IMR-90 (cell line): ENCODE measurements at regions not wholly inside any gene's neighbourhood (a gene's known extent, or its start where the extent isn't known, plus 50 kb on each side); places are given as distances from the start of the nearest gene placed in this dataset.

Experiments
- ATAC-seq: fragments of 200-7000 bp; cut with Tn5 transposase; 2 replicates; pipeline ENCODE4 v1.9.1; 2020; ENCODE audit warnings: low read depth, mild to moderate bottlenecking, moderate library complexity
- BruUV-seq: library from RNA; stranded (reverse); fragments of 400-500 nt; replicated peaks from 2 replicates; lab custom pipeline; 2021; lab: Mats Ljungman, UMichigan
- CTCF ChIA-PET: fragments of 300-600 bp; formaldehyde crosslinking; extraction: SDS; loops from one replicate; lab custom pipeline; 2021; ENCODE audit warnings: antibody characterized with exemption; lab: Yijun Ruan, JAX
- POLR2A ChIA-PET: fragments of 300-600 bp; sonication (Branson Sonifier 250); formaldehyde crosslinking; loops from one replicate; lab custom pipeline; 2022; ENCODE audit warnings: antibody characterized with exemption; ENCODE audit not compliant: unreplicated experiment; lab: Charles Lee
- DNase-seq: peaks from one replicate; pipeline ENCODE4 v3.0.0; 2013
- H2AFZ ChIP-seq: replicated peaks from 2 replicates; pipeline ENCODE3; 2013; ENCODE audit warnings: low read length, mild to moderate bottlenecking; ENCODE audit not compliant: poor library complexity
- H2AK5ac ChIP-seq: 2 replicates; pipeline ENCODE4 v1.6.1; 2013; ENCODE audit warnings: low read depth, low read length, inconsistent platforms
- H2AK9ac ChIP-seq: replicated peaks from 2 replicates; pipeline ENCODE3; 2013; ENCODE audit warnings: mild to moderate bottlenecking, low read depth, low read length, moderate library complexity; ENCODE audit not compliant: poor library complexity
- H2BK120ac ChIP-seq: 2 replicates; pipeline ENCODE4 v1.6.1; 2013; ENCODE audit warnings: low read depth, low read length, inconsistent platforms
- H2BK15ac ChIP-seq: 3 replicates; pipeline ENCODE4 v1.6.1; 2013; ENCODE audit warnings: low read depth, low read length, inconsistent platforms
- H2BK20ac ChIP-seq: 2 replicates; pipeline ENCODE4 v1.6.1; 2013; ENCODE audit warnings: low read depth, mild to moderate bottlenecking, inconsistent platforms, low read length, moderate library complexity
- H2BK5ac ChIP-seq: 2 replicates; pipeline ENCODE4 v1.6.1; 2013; ENCODE audit warnings: mild to moderate bottlenecking, low read depth, low read length, inconsistent platforms; ENCODE audit not compliant: poor library complexity, severe bottlenecking
- H3K14ac ChIP-seq: replicated peaks from 2 replicates; pipeline ENCODE4 v1.6.1; 2013; ENCODE audit warnings: low read depth, low read length, inconsistent platforms
- H3K18ac ChIP-seq: 2 replicates; pipeline ENCODE4 v1.6.1; 2013; ENCODE audit warnings: low read depth, low read length, control low read depth
- H3K23ac ChIP-seq: 2 replicates; pipeline ENCODE4 v1.6.1; 2013; ENCODE audit warnings: low read depth, low read length, inconsistent platforms
- H3K27ac ChIP-seq: 2 replicates; pipeline ENCODE4 v1.5.1; 2013; ENCODE audit warnings: mild to moderate bottlenecking, control low read depth, low read length; ENCODE audit not compliant: insufficient read depth
- H3K27me3 ChIP-seq: 2 replicates; pipeline ENCODE4 v1.6.1; 2013; ENCODE audit warnings: low read length; ENCODE audit not compliant: control insufficient read depth, insufficient read depth
- H3K36me3 ChIP-seq: 2 replicates; pipeline ENCODE4 v1.6.1; 2013; ENCODE audit warnings: low read length, mixed read lengths; ENCODE audit not compliant: control insufficient read depth, insufficient read depth
- H3K4ac ChIP-seq: 2 replicates; pipeline ENCODE4 v1.6.1; 2013; ENCODE audit warnings: low read depth, low read length, inconsistent platforms
- H3K4me1 ChIP-seq: 2 replicates; pipeline ENCODE4 v1.6.1; 2013; ENCODE audit warnings: low read length, mixed read lengths; ENCODE audit not compliant: control insufficient read depth, insufficient read depth
- H3K4me2 ChIP-seq: 2 replicates; pipeline ENCODE4 v1.6.1; 2013; ENCODE audit warnings: low read depth, mild to moderate bottlenecking, control low read depth, low read length, moderate library complexity
- H3K4me3 ChIP-seq: 2 replicates; pipeline ENCODE4 v1.5.1; 2013; ENCODE audit warnings: low read depth, mild to moderate bottlenecking, control low read depth, low read length, moderate library complexity; ENCODE audit not compliant: insufficient read depth
- H3K56ac ChIP-seq: 2 replicates; pipeline ENCODE4 v1.6.1; 2013; ENCODE audit warnings: low read length, inconsistent platforms; ENCODE audit not compliant: insufficient read depth; ENCODE audit errors: extremely low read depth
- H3K79me1 ChIP-seq, 2 experiments: 2 replicates each; pipeline ENCODE4 v1.6.1; 2013; ENCODE audit warnings: low read length in 2 of 2, inconsistent platforms in 1 of 2, low read depth in 1 of 2
- H3K9ac ChIP-seq: 2 replicates; pipeline ENCODE4 v1.6.1; 2013; ENCODE audit warnings: low read depth, low read length, control low read depth
- H3K9me1 ChIP-seq: 2 replicates; pipeline ENCODE4 v1.6.1; 2013; ENCODE audit warnings: low read length, inconsistent platforms; ENCODE audit not compliant: insufficient read depth
- H3K9me3 ChIP-seq: 2 replicates; pipeline ENCODE4 v1.6.1; 2013; ENCODE audit warnings: low read length; ENCODE audit not compliant: control insufficient read depth, insufficient read depth
- H4K20me1 ChIP-seq: 2 replicates; pipeline ENCODE4 v1.6.1; 2013; ENCODE audit warnings: low read length, inconsistent platforms; ENCODE audit not compliant: insufficient read depth
- H4K5ac ChIP-seq: 2 replicates; pipeline ENCODE4 v1.6.1; 2013; ENCODE audit warnings: mild to moderate bottlenecking, low read depth, low read length, control low read depth
- H4K8ac ChIP-seq, 2 experiments: 2 replicates each; pipeline ENCODE4 v1.6.1; 2013; ENCODE audit warnings: low read depth in 2 of 2, low read length in 2 of 2, control low read depth in 1 of 2, inconsistent platforms in 1 of 2
- H4K91ac ChIP-seq: 2 replicates; pipeline ENCODE4 v1.6.1; 2013; ENCODE audit warnings: low read depth, low read length, inconsistent platforms; ENCODE audit not compliant: insufficient read depth
- BHLHE40 ChIP-seq: fragments of 150-350 bp; IDR thresholded peaks from 2 replicates; pipeline ENCODE4 v1.6.1; 2016; ENCODE audit warnings: mild to moderate bottlenecking, low read depth, low read length
- CEBPB ChIP-seq: IDR thresholded peaks from 2 replicates; pipeline ENCODE4 v1.6.1; 2012; ENCODE audit warnings: low read depth, low read length, improper control_type of control experiment
- CHD1 ChIP-seq: IDR thresholded peaks from 2 replicates; pipeline ENCODE4 v1.6.1; 2012; ENCODE audit warnings: low read depth, low read length, improper control_type of control experiment
- ELK1 ChIP-seq: fragments of 150-350 bp; IDR thresholded peaks from 2 replicates; pipeline ENCODE4 v1.6.1; 2016; ENCODE audit warnings: low read depth, mild to moderate bottlenecking, low read length, moderate library complexity, borderline replicate concordance
- FOS ChIP-seq: fragments of 150-350 bp; IDR thresholded peaks from 2 replicates; pipeline ENCODE4 v1.6.1; 2016; ENCODE audit warnings: low read depth, low read length
- MAFK ChIP-seq: IDR thresholded peaks from 2 replicates; pipeline ENCODE4 v1.6.1; 2012; ENCODE audit warnings: low read depth, low read length, improper control_type of control experiment
- MAZ ChIP-seq: IDR thresholded peaks from 2 replicates; pipeline ENCODE4 v1.6.1; 2012; ENCODE audit warnings: low read depth, mild to moderate bottlenecking, low read length, improper control_type of control experiment, moderate library complexity, borderline replicate concordance
- MXI1 ChIP-seq: IDR thresholded peaks from 2 replicates; pipeline ENCODE4 v1.6.1; 2012; ENCODE audit warnings: low read depth, mild to moderate bottlenecking, low read length, moderate library complexity, borderline replicate concordance
- NFE2L2 ChIP-seq: fragments of 150-350 bp; IDR thresholded peaks from 2 replicates; pipeline ENCODE4 v1.6.1; 2016; ENCODE audit warnings: low read depth, mild to moderate bottlenecking, low read length
- POLR2A ChIP-seq: IDR thresholded peaks from 2 replicates; pipeline ENCODE4 v1.6.1; 2012; ENCODE audit warnings: mild to moderate bottlenecking, low read depth, low read length
- RAD21 ChIP-seq: IDR thresholded peaks from 2 replicates; pipeline ENCODE4 v1.6.1; 2012; ENCODE audit warnings: low read length, improper control_type of control experiment
- RCOR1 ChIP-seq: IDR thresholded peaks from 2 replicates; pipeline ENCODE4 v1.6.1; 2012; ENCODE audit warnings: mild to moderate bottlenecking, low read length, improper control_type of control experiment; ENCODE audit not compliant: insufficient replicate concordance
- RFX5 ChIP-seq: IDR thresholded peaks from 2 replicates; pipeline ENCODE4 v1.8.0; 2012; ENCODE audit warnings: low read depth, mild to moderate bottlenecking, low read length, moderate library complexity
- SMC3 ChIP-seq: fragments of 150-350 bp; IDR thresholded peaks from 2 replicates; pipeline ENCODE4 v1.6.1; 2016; ENCODE audit warnings: low read depth, mild to moderate bottlenecking, antibody characterized with exemption, low read length, moderate library complexity
- USF2 ChIP-seq: fragments of 150-350 bp; IDR thresholded peaks from 2 replicates; pipeline ENCODE4 v1.6.1; 2017; ENCODE audit warnings: mild to moderate bottlenecking, antibody characterized with exemption, low read length, low read depth
- whole genome bisulfite sequencing, 2 experiments: methylation state at CpG; one replicate each; pipeline versions ENCODE4 v1.1.5 to v1.1.7; 2013; ENCODE audit warnings: missing lambda C conversion rate in 2 of 2; ENCODE audit not compliant: insufficient read length in 1 of 2; ENCODE audit errors: extremely low coverage in 2 of 2; 5-methylcytosine and 5-hydroxymethylcytosine counted together
- dilution Hi-C: fragments of 300-500 bp; cut with HindIII; formaldehyde crosslinking; loops from one replicate; pipeline ENCODE4 v1.14.3; 2018; ENCODE audit warnings: low sequenced_read_pairs; ENCODE audit not compliant: unreplicated experiment
- in situ Hi-C: fragments of 300-500 bp; cut with MboI; formaldehyde crosslinking; loops from 3 replicates; pipeline ENCODE4 v1.14.3; 2019; ENCODE audit warnings: low sequenced_read_pairs, inconsistent platforms, mixed read lengths
- intact Hi-C: fragments of 100-400 bp; cut with micrococcal nuclease; formaldehyde crosslinking; loops from 2 replicates; pipeline ENCODE4 v1.10.0; 2022
- TF ChIP-seq, protein P1 (sequence below): conservative IDR thresholded peaks from 2 replicates; pipeline ENCODE4 v1.5.1; 2012; ENCODE audit warnings: mild to moderate bottlenecking, low read depth, low read length, improper control_type of control experiment

DNA sequence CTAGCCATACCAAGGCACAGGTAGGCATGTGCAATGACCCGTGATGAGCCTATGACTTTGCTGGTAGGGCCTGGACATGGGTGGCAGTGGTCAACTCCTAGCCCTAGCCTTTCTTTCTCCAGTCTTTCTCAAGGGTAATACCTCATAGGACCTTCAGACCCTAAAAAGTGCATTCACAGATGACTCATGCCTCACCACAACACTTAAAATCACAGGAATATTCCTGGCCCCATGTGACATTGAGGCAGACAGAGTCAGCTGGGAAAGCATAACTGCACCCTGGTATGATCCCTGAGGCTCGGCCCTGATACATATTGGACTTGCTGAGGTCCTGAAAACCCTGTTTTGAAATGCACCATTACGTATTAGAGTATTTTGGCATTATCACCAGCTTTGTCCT is 449.5 kb downstream of the HINT1 start:
- peaks cover 8% of the 10 kb centered on the region for H3K9me3 ChIP-seq
- no peak overlapping the region for H2AK9ac ChIP-seq
- DNase-seq (no peak), ATAC-seq (no peak)
- no peak overlapping the region for H3K9ac ChIP-seq
- H3K4me3 ChIP-seq = no peak overlapping the region
- no peak overlapping the region for H4K8ac ChIP-seq
- no peak overlapping the region for H3K18ac ChIP-seq
- no peak overlapping the region for H3K56ac ChIP-seq
- no peaks in the 10 kb centered on the region for H4K20me1 ChIP-seq
- H2BK20ac ChIP-seq = no peak overlapping the region
- H3K36me3 ChIP-seq = no peaks in the 10 kb centered on the region
- WGBS, 2 experiments = no CpG with 5 or more reads among the region's 3 CpGs
- ChIA-PET CTCF (no interaction called here), POLR2A (no interaction called here)
- H2AFZ ChIP-seq = no peak overlapping the region
- H3K4me1 ChIP-seq = no peaks in the 10 kb centered on the region
- H2BK5ac ChIP-seq = no peak overlapping the region
- no peak overlapping the region for H4K91ac ChIP-seq
- intact Hi-C loops = no loop called here
- no peak overlapping the region for H3K4me2 ChIP-seq
- BruUV-seq = no TSS peak
- H2BK15ac ChIP-seq = no peak overlapping the region
- no peaks in the 10 kb centered on the region for H3K79me1 ChIP-seq
- H2AK5ac ChIP-seq = no peak overlapping the region
- H3K23ac ChIP-seq = no peak overlapping the region
- dilution Hi-C loops = no loop called here
- no peak overlapping the region for H3K27ac ChIP-seq
- H3K14ac ChIP-seq = no peak overlapping the region
- no peaks in the 10 kb centered on the region for H3K27me3 ChIP-seq
- in situ Hi-C loops = no loop called here
- no peak overlapping the region for H4K5ac ChIP-seq
- no peak overlapping the region for H2BK120ac ChIP-seq
- TF ChIP-seq POLR2A (no peak), MAFK (no peak), SMC3 (no peak), RAD21 (no peak), CEBPB (no peak), FOS (no peak), MAZ (no peak), ELK1 (no peak), CHD1 (no peak), RFX5 (no peak), BHLHE40 (no peak), RCOR1 (no peak), NFE2L2 (no peak), MXI1 (no peak), USF2 (no peak)
- TF ChIP-seq, protein P1, sequence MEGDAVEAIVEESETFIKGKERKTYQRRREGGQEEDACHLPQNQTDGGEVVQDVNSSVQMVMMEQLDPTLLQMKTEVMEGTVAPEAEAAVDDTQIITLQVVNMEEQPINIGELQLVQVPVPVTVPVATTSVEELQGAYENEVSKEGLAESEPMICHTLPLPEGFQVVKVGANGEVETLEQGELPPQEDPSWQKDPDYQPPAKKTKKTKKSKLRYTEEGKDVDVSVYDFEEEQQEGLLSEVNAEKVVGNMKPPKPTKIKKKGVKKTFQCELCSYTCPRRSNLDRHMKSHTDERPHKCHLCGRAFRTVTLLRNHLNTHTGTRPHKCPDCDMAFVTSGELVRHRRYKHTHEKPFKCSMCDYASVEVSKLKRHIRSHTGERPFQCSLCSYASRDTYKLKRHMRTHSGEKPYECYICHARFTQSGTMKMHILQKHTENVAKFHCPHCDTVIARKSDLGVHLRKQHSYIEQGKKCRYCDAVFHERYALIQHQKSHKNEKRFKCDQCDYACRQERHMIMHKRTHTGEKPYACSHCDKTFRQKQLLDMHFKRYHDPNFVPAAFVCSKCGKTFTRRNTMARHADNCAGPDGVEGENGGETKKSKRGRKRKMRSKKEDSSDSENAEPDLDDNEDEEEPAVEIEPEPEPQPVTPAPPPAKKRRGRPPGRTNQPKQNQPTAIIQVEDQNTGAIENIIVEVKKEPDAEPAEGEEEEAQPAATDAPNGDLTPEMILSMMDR = no peak
- H3K9me1 ChIP-seq = no peaks in the 10 kb centered on the region
- no peak overlapping the region for H3K4ac ChIP-seq
